IMR-90 (cell line): ENCODE measurements at regions not wholly inside any gene's neighbourhood (a gene's known extent, or its start where the extent isn't known, plus 50 kb on each side); places are given as distances from the start of the nearest gene placed in this dataset.

Source experiments
- ATAC-seq: fragments of 200-7000 bp; cut with Tn5 transposase; 2 replicates; pipeline ENCODE4 v1.9.1; 2020; ENCODE audit warnings: low read depth, mild to moderate bottlenecking, moderate library complexity
- BruUV-seq: library from RNA; stranded (reverse); fragments of 400-500 nt; replicated peaks from 2 replicates; lab custom pipeline; 2021; lab: Mats Ljungman, UMichigan
- CTCF ChIA-PET: fragments of 300-600 bp; formaldehyde crosslinking; extraction: SDS; loops from one replicate; lab custom pipeline; 2021; ENCODE audit warnings: antibody characterized with exemption; lab: Yijun Ruan, JAX
- POLR2A ChIA-PET: fragments of 300-600 bp; sonication (Branson Sonifier 250); formaldehyde crosslinking; loops from one replicate; lab custom pipeline; 2022; ENCODE audit warnings: antibody characterized with exemption; ENCODE audit not compliant: unreplicated experiment; lab: Charles Lee
- DNase-seq: peaks from one replicate; pipeline ENCODE4 v3.0.0; 2013
- H2AFZ ChIP-seq: replicated peaks from 2 replicates; pipeline ENCODE3; 2013; ENCODE audit warnings: low read length, mild to moderate bottlenecking; ENCODE audit not compliant: poor library complexity
- H2AK5ac ChIP-seq: 2 replicates; pipeline ENCODE4 v1.6.1; 2013; ENCODE audit warnings: low read depth, low read length, inconsistent platforms
- H2AK9ac ChIP-seq: replicated peaks from 2 replicates; pipeline ENCODE3; 2013; ENCODE audit warnings: mild to moderate bottlenecking, low read depth, low read length, moderate library complexity; ENCODE audit not compliant: poor library complexity
- H2BK120ac ChIP-seq: 2 replicates; pipeline ENCODE4 v1.6.1; 2013; ENCODE audit warnings: low read depth, low read length, inconsistent platforms
- H2BK15ac ChIP-seq: 3 replicates; pipeline ENCODE4 v1.6.1; 2013; ENCODE audit warnings: low read depth, low read length, inconsistent platforms
- H2BK20ac ChIP-seq: 2 replicates; pipeline ENCODE4 v1.6.1; 2013; ENCODE audit warnings: low read depth, mild to moderate bottlenecking, inconsistent platforms, low read length, moderate library complexity
- H2BK5ac ChIP-seq: 2 replicates; pipeline ENCODE4 v1.6.1; 2013; ENCODE audit warnings: mild to moderate bottlenecking, low read depth, low read length, inconsistent platforms; ENCODE audit not compliant: poor library complexity, severe bottlenecking
- H3K14ac ChIP-seq: replicated peaks from 2 replicates; pipeline ENCODE4 v1.6.1; 2013; ENCODE audit warnings: low read depth, low read length, inconsistent platforms
- H3K18ac ChIP-seq: 2 replicates; pipeline ENCODE4 v1.6.1; 2013; ENCODE audit warnings: low read depth, low read length, control low read depth
- H3K23ac ChIP-seq: 2 replicates; pipeline ENCODE4 v1.6.1; 2013; ENCODE audit warnings: low read depth, low read length, inconsistent platforms
- H3K27ac ChIP-seq: 2 replicates; pipeline ENCODE4 v1.5.1; 2013; ENCODE audit warnings: mild to moderate bottlenecking, control low read depth, low read length; ENCODE audit not compliant: insufficient read depth
- H3K27me3 ChIP-seq: 2 replicates; pipeline ENCODE4 v1.6.1; 2013; ENCODE audit warnings: low read length; ENCODE audit not compliant: control insufficient read depth, insufficient read depth
- H3K36me3 ChIP-seq: 2 replicates; pipeline ENCODE4 v1.6.1; 2013; ENCODE audit warnings: low read length, mixed read lengths; ENCODE audit not compliant: control insufficient read depth, insufficient read depth
- H3K4ac ChIP-seq: 2 replicates; pipeline ENCODE4 v1.6.1; 2013; ENCODE audit warnings: low read depth, low read length, inconsistent platforms
- H3K4me1 ChIP-seq: 2 replicates; pipeline ENCODE4 v1.6.1; 2013; ENCODE audit warnings: low read length, mixed read lengths; ENCODE audit not compliant: control insufficient read depth, insufficient read depth
- H3K4me2 ChIP-seq: 2 replicates; pipeline ENCODE4 v1.6.1; 2013; ENCODE audit warnings: low read depth, mild to moderate bottlenecking, control low read depth, low read length, moderate library complexity
- H3K4me3 ChIP-seq: 2 replicates; pipeline ENCODE4 v1.5.1; 2013; ENCODE audit warnings: low read depth, mild to moderate bottlenecking, control low read depth, low read length, moderate library complexity; ENCODE audit not compliant: insufficient read depth
- H3K56ac ChIP-seq: 2 replicates; pipeline ENCODE4 v1.6.1; 2013; ENCODE audit warnings: low read length, inconsistent platforms; ENCODE audit not compliant: insufficient read depth; ENCODE audit errors: extremely low read depth
- H3K79me1 ChIP-seq, 2 experiments: 2 replicates each; pipeline ENCODE4 v1.6.1; 2013; ENCODE audit warnings: low read length in 2 of 2, inconsistent platforms in 1 of 2, low read depth in 1 of 2
- H3K9ac ChIP-seq: 2 replicates; pipeline ENCODE4 v1.6.1; 2013; ENCODE audit warnings: low read depth, low read length, control low read depth
- H3K9me1 ChIP-seq: 2 replicates; pipeline ENCODE4 v1.6.1; 2013; ENCODE audit warnings: low read length, inconsistent platforms; ENCODE audit not compliant: insufficient read depth
- H3K9me3 ChIP-seq: 2 replicates; pipeline ENCODE4 v1.6.1; 2013; ENCODE audit warnings: low read length; ENCODE audit not compliant: control insufficient read depth, insufficient read depth
- H4K20me1 ChIP-seq: 2 replicates; pipeline ENCODE4 v1.6.1; 2013; ENCODE audit warnings: low read length, inconsistent platforms; ENCODE audit not compliant: insufficient read depth
- H4K5ac ChIP-seq: 2 replicates; pipeline ENCODE4 v1.6.1; 2013; ENCODE audit warnings: mild to moderate bottlenecking, low read depth, low read length, control low read depth
- H4K8ac ChIP-seq, 2 experiments: 2 replicates each; pipeline ENCODE4 v1.6.1; 2013; ENCODE audit warnings: low read depth in 2 of 2, low read length in 2 of 2, control low read depth in 1 of 2, inconsistent platforms in 1 of 2
- H4K91ac ChIP-seq: 2 replicates; pipeline ENCODE4 v1.6.1; 2013; ENCODE audit warnings: low read depth, low read length, inconsistent platforms; ENCODE audit not compliant: insufficient read depth
- BHLHE40 ChIP-seq: fragments of 150-350 bp; IDR thresholded peaks from 2 replicates; pipeline ENCODE4 v1.6.1; 2016; ENCODE audit warnings: mild to moderate bottlenecking, low read depth, low read length
- CEBPB ChIP-seq: IDR thresholded peaks from 2 replicates; pipeline ENCODE4 v1.6.1; 2012; ENCODE audit warnings: low read depth, low read length, improper control_type of control experiment
- CHD1 ChIP-seq: IDR thresholded peaks from 2 replicates; pipeline ENCODE4 v1.6.1; 2012; ENCODE audit warnings: low read depth, low read length, improper control_type of control experiment
- FOS ChIP-seq: fragments of 150-350 bp; IDR thresholded peaks from 2 replicates; pipeline ENCODE4 v1.6.1; 2016; ENCODE audit warnings: low read depth, low read length
- MAFK ChIP-seq: IDR thresholded peaks from 2 replicates; pipeline ENCODE4 v1.6.1; 2012; ENCODE audit warnings: low read depth, low read length, improper control_type of control experiment
- MAZ ChIP-seq: IDR thresholded peaks from 2 replicates; pipeline ENCODE4 v1.6.1; 2012; ENCODE audit warnings: low read depth, mild to moderate bottlenecking, low read length, improper control_type of control experiment, moderate library complexity, borderline replicate concordance
- MXI1 ChIP-seq: IDR thresholded peaks from 2 replicates; pipeline ENCODE4 v1.6.1; 2012; ENCODE audit warnings: low read depth, mild to moderate bottlenecking, low read length, moderate library complexity, borderline replicate concordance
- NFE2L2 ChIP-seq: fragments of 150-350 bp; IDR thresholded peaks from 2 replicates; pipeline ENCODE4 v1.6.1; 2016; ENCODE audit warnings: low read depth, mild to moderate bottlenecking, low read length
- POLR2A ChIP-seq: IDR thresholded peaks from 2 replicates; pipeline ENCODE4 v1.6.1; 2012; ENCODE audit warnings: mild to moderate bottlenecking, low read depth, low read length
- RAD21 ChIP-seq: IDR thresholded peaks from 2 replicates; pipeline ENCODE4 v1.6.1; 2012; ENCODE audit warnings: low read length, improper control_type of control experiment
- RCOR1 ChIP-seq: IDR thresholded peaks from 2 replicates; pipeline ENCODE4 v1.6.1; 2012; ENCODE audit warnings: mild to moderate bottlenecking, low read length, improper control_type of control experiment; ENCODE audit not compliant: insufficient replicate concordance
- RFX5 ChIP-seq: IDR thresholded peaks from 2 replicates; pipeline ENCODE4 v1.8.0; 2012; ENCODE audit warnings: low read depth, mild to moderate bottlenecking, low read length, moderate library complexity
- SMC3 ChIP-seq: fragments of 150-350 bp; IDR thresholded peaks from 2 replicates; pipeline ENCODE4 v1.6.1; 2016; ENCODE audit warnings: low read depth, mild to moderate bottlenecking, antibody characterized with exemption, low read length, moderate library complexity
- USF2 ChIP-seq: fragments of 150-350 bp; IDR thresholded peaks from 2 replicates; pipeline ENCODE4 v1.6.1; 2017; ENCODE audit warnings: mild to moderate bottlenecking, antibody characterized with exemption, low read length, low read depth
- WGBS, 2 experiments: methylation state at CpG; one replicate each; pipeline versions ENCODE4 v1.1.5 to v1.1.7; 2013; ENCODE audit warnings: missing lambda C conversion rate in 2 of 2; ENCODE audit not compliant: insufficient read length in 1 of 2; ENCODE audit errors: extremely low coverage in 2 of 2; 5-methylcytosine and 5-hydroxymethylcytosine counted together
- dilution Hi-C: fragments of 300-500 bp; cut with HindIII; formaldehyde crosslinking; loops from one replicate; pipeline ENCODE4 v1.14.3; 2018; ENCODE audit warnings: low sequenced_read_pairs; ENCODE audit not compliant: unreplicated experiment
- in situ Hi-C: fragments of 300-500 bp; cut with MboI; formaldehyde crosslinking; loops from 3 replicates; pipeline ENCODE4 v1.14.3; 2019; ENCODE audit warnings: low sequenced_read_pairs, inconsistent platforms, mixed read lengths
- intact Hi-C: fragments of 100-400 bp; cut with micrococcal nuclease; formaldehyde crosslinking; loops from 2 replicates; pipeline ENCODE4 v1.10.0; 2022
- TF ChIP-seq, protein P1 (sequence below): fragments of 150-350 bp; IDR thresholded peaks from 2 replicates; pipeline ENCODE4 v1.6.1; 2016; ENCODE audit warnings: low read depth, mild to moderate bottlenecking, low read length, moderate library complexity, borderline replicate concordance
- TF ChIP-seq, protein P2 (sequence below): conservative IDR thresholded peaks from 2 replicates; pipeline ENCODE4 v1.5.1; 2012; ENCODE audit warnings: mild to moderate bottlenecking, low read depth, low read length, improper control_type of control experiment

DNA sequence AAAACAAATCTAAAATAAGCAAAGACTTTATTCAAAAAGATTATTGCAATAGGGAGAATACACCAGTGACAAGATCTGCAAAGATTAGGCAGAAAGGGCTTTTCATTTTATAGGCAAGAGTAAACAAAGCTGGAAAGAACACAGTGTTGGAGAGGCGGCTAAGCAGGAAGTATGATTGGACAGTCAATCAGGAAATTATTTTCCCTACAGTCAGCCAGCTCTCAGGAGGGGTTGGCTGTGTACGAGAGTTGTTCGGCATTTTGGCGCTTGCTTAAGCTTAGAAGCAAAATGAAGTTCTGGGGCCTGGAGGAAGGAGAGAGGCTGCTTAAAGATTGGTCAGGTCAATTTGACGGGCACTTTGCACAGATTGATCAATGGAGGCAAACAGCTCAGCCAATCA lies 1030.5 kb downstream of the TLE4 start:
- H3K23ac ChIP-seq: no peak overlapping the region
- H3K9me3 ChIP-seq: no peaks in the 10 kb centered on the region
- H3K4ac ChIP-seq: no peak overlapping the region
- BruUV-seq: no TSS peak
- TF ChIP-seq NFE2L2: no peak
- no peak for TF ChIP-seq RFX5
- no peak for TF ChIP-seq MAZ
- TF ChIP-seq, protein P1, sequence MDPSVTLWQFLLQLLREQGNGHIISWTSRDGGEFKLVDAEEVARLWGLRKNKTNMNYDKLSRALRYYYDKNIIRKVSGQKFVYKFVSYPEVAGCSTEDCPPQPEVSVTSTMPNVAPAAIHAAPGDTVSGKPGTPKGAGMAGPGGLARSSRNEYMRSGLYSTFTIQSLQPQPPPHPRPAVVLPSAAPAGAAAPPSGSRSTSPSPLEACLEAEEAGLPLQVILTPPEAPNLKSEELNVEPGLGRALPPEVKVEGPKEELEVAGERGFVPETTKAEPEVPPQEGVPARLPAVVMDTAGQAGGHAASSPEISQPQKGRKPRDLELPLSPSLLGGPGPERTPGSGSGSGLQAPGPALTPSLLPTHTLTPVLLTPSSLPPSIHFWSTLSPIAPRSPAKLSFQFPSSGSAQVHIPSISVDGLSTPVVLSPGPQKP: no peak
- no peak for TF ChIP-seq MAFK
- no peak for TF ChIP-seq CEBPB
- TF ChIP-seq MXI1: no peak
- TF ChIP-seq SMC3: no peak
- no peak for TF ChIP-seq USF2
- no peak for TF ChIP-seq RAD21
- no peak for TF ChIP-seq RCOR1
- TF ChIP-seq CHD1: no peak
- TF ChIP-seq BHLHE40: no peak
- TF ChIP-seq, protein P2, sequence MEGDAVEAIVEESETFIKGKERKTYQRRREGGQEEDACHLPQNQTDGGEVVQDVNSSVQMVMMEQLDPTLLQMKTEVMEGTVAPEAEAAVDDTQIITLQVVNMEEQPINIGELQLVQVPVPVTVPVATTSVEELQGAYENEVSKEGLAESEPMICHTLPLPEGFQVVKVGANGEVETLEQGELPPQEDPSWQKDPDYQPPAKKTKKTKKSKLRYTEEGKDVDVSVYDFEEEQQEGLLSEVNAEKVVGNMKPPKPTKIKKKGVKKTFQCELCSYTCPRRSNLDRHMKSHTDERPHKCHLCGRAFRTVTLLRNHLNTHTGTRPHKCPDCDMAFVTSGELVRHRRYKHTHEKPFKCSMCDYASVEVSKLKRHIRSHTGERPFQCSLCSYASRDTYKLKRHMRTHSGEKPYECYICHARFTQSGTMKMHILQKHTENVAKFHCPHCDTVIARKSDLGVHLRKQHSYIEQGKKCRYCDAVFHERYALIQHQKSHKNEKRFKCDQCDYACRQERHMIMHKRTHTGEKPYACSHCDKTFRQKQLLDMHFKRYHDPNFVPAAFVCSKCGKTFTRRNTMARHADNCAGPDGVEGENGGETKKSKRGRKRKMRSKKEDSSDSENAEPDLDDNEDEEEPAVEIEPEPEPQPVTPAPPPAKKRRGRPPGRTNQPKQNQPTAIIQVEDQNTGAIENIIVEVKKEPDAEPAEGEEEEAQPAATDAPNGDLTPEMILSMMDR: no peak
- TF ChIP-seq POLR2A: no peak
- no peak for TF ChIP-seq FOS
- H2AK5ac ChIP-seq: no peak overlapping the region
- CTCF ChIA-PET: no interaction called here
- in situ Hi-C loops (no loop called here), intact Hi-C loops (loop anchor here (10.0 kb wide), 1 partner anchor 1243 kb away; no protein-coding TSS in a partner anchor), dilution Hi-C loops (no loop called here)
- no peak overlapping the region for H2BK20ac ChIP-seq
- H2BK15ac ChIP-seq: no peak overlapping the region
- no peaks in the 10 kb centered on the region for H3K9me1 ChIP-seq
- no peaks in the 10 kb centered on the region for H3K27me3 ChIP-seq
- H2BK120ac ChIP-seq: no peak overlapping the region
- H3K4me1 ChIP-seq: no peaks in the 10 kb centered on the region
- H3K79me1 ChIP-seq: no peaks in the 10 kb centered on the region
- no peak overlapping the region for H2AFZ ChIP-seq
- H3K4me2 ChIP-seq: no peak overlapping the region
- no peak overlapping the region for H3K4me3 ChIP-seq
- H3K9ac ChIP-seq: no peak overlapping the region
- DNase-seq: no peak
- WGBS, 2 experiments: no CpG with 5 or more reads among the region's 5 CpGs
- no peak overlapping the region for H4K91ac ChIP-seq
- POLR2A ChIA-PET: no interaction called here
- no peak overlapping the region for H3K14ac ChIP-seq
- H3K27ac ChIP-seq: no peak overlapping the region
- no peaks in the 10 kb centered on the region for H3K36me3 ChIP-seq
- no peak for ATAC-seq
- H2BK5ac ChIP-seq: no peak overlapping the region
- no peaks in the 10 kb centered on the region for H4K20me1 ChIP-seq
- H2AK9ac ChIP-seq: no peak overlapping the region
- H3K56ac ChIP-seq: no peak overlapping the region
- H3K18ac ChIP-seq: no peak overlapping the region
- H4K5ac ChIP-seq: no peak overlapping the region
- no peak overlapping the region for H4K8ac ChIP-seq
